Hepatocyte (in vitro differentiated cells): ENCODE measurements at regions not wholly inside any gene's neighbourhood (a gene's known extent, or its start where the extent isn't known, plus 50 kb on each side); places are given as distances from the start of the nearest gene placed in this dataset.

Experiments used
- EZH2 ChIP-seq: fragments of 200-600 bp; sonication (generic); IDR thresholded peaks from 2 replicates; pipeline ENCODE4 v1.6.1; 2016; ENCODE audit warnings: antibody characterized with exemption, mild to moderate bottlenecking, borderline replicate concordance
- TF ChIP-seq, protein P1 (sequence below): fragments of 200-600 bp; sonication (generic); IDR thresholded peaks from 2 replicates; pipeline ENCODE4 v1.5.1; 2016; ENCODE audit warnings: antibody characterized with exemption, mild to moderate bottlenecking; ENCODE audit not compliant: poor library complexity

GRCh38 chr5:4643960-4644359, 496.2 kb upstream of the ADAMTS16 start:
- TF ChIP-seq, protein P1, sequence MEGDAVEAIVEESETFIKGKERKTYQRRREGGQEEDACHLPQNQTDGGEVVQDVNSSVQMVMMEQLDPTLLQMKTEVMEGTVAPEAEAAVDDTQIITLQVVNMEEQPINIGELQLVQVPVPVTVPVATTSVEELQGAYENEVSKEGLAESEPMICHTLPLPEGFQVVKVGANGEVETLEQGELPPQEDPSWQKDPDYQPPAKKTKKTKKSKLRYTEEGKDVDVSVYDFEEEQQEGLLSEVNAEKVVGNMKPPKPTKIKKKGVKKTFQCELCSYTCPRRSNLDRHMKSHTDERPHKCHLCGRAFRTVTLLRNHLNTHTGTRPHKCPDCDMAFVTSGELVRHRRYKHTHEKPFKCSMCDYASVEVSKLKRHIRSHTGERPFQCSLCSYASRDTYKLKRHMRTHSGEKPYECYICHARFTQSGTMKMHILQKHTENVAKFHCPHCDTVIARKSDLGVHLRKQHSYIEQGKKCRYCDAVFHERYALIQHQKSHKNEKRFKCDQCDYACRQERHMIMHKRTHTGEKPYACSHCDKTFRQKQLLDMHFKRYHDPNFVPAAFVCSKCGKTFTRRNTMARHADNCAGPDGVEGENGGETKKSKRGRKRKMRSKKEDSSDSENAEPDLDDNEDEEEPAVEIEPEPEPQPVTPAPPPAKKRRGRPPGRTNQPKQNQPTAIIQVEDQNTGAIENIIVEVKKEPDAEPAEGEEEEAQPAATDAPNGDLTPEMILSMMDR = no peak
- TF ChIP-seq EZH2 = no peak
